ENCODE measurements at regions not wholly inside any gene's neighbourhood (a gene's known extent, or its start where the extent isn't known, plus 50 kb on each side); places are given as distances from the start of the nearest gene placed in this dataset.

GRCh38 chr11:44404301-44404700 is 94.4 kb upstream of the ALX4 start:
- Histone ChIP-seq H2BK15ac (ENCODE audit: low read depth, low read length) (no peak overlapping the region), H3K27ac (ENCODE audit: insufficient read length, low read depth, low read length) (no peak overlapping the region), H3K79me1 (ENCODE audit: insufficient read depth, low read depth, low read length, poor library complexity, severe bottlenecking) (no peaks in the 10 kb centered on the region), H4K91ac (ENCODE audit: insufficient read length, low read depth, low read length) (no peak overlapping the region), H2BK5ac (ENCODE audit: insufficient read length, low read length) (no peak overlapping the region), H2BK20ac (ENCODE audit: low read depth, low read length, poor library complexity, severe bottlenecking) (no peak overlapping the region), H3K14ac (ENCODE audit: insufficient read depth, low read length) (no peak overlapping the region), H2BK12ac (ENCODE audit: insufficient read length, low read depth, low read length) (no peak overlapping the region), H3K4me2 (ENCODE audit: insufficient read depth, insufficient read length, low read length) (no peak overlapping the region), H2AFZ (ENCODE audit: low read length) (no peak overlapping the region), H4K5ac (ENCODE audit: insufficient read length, low read depth, low read length) (no peak overlapping the region), H3K79me2 (ENCODE audit: insufficient read depth, low read length) (no peaks in the 10 kb centered on the region), H2BK120ac (ENCODE audit: low read depth, low read length, poor library complexity, severe bottlenecking) (no peak overlapping the region), H2AK5ac (ENCODE audit: insufficient read length, low read length) (no peak overlapping the region), H4K8ac (replicated peaks; ENCODE audit: insufficient read length, low read depth, low read length) (no peak overlapping the region), H3K4ac (ENCODE audit: low read depth, low read length) (no peak overlapping the region), H3K18ac (ENCODE audit: insufficient read length, low read depth, low read length) (no peak overlapping the region), H3K23ac (ENCODE audit: insufficient read length, low read depth, low read length) (no peak overlapping the region), H3T11ph (ENCODE audit: low read length) (no peak overlapping the region), H4K20me1 (ENCODE audit: control insufficient read depth, insufficient read depth, insufficient read length) (no peaks in the 10 kb centered on the region), H3K27me3 (ENCODE audit: insufficient read depth, low read length) (no peaks in the 10 kb centered on the region), H3K9ac (ENCODE audit: extremely low read depth, insufficient read length, low read length) (no peak overlapping the region), H3K23me2 (ENCODE audit: insufficient read length, low read depth, low read length, poor library complexity, severe bottlenecking) (no peaks in the 10 kb centered on the region), H3K4me1 (ENCODE audit: insufficient read depth, low read length) (no peaks in the 10 kb centered on the region), H3K56ac (ENCODE audit: insufficient read length, low read depth, low read length) (no peak overlapping the region), H3K9me3 (ENCODE audit: control insufficient read depth, low read depth, low read length) (no peaks in the 10 kb centered on the region)
- no CpG with 5 or more reads among the region's 6 CpGs for WGBS (ENCODE audit: extremely low coverage, insufficient read length, low lambda C conversion rate)
- peaks cover 22% of the 10 kb centered on the region for H3K27me3 Mint-ChIP-seq (ENCODE audit: low read depth)
- no peak overlapping the region for H3K27ac Mint-ChIP-seq
- TF ChIP-seq CTCF (conservative IDR thresholded peaks at IDR 0.05) = no peak
- no peaks in the 10 kb centered on the region for H3K36me3 Mint-ChIP-seq (ENCODE audit: insufficient read depth in 1 of 3, low read depth in 3 of 3)
- no peak for DNase-seq
- H3K4me1 Mint-ChIP-seq = peaks cover 0 to 9% of the 10 kb centered on the region in 2 experiments; a peak in 2 of 4 replicates
- H3K4me3 Mint-ChIP-seq = no peak overlapping the region
- no peaks in the 10 kb centered on the region for H3K9me3 Mint-ChIP-seq
